Lower leg skin (tissue), 3 donors: ENCODE measurements at regions not wholly inside any gene's neighbourhood (a gene's known extent, or its start where the extent isn't known, plus 50 kb on each side); places are given as distances from the start of the nearest gene placed in this dataset.

Source experiments
- CTCF ChIP-seq, 3 donors: fragments of 450-650 bp; IDR thresholded peaks; one replicate each; pipeline ENCODE4 v1.5.1; 2016; ENCODE audit warnings: antibody characterized with exemption in 3 of 3, mild to moderate bottlenecking in 3 of 3, moderate library complexity in 2 of 3
- POLR2A ChIP-seq, 2 donors: fragments of 450-650 bp; IDR thresholded peaks; one replicate each; pipeline ENCODE4 v1.6.1; 2016 to 2017; ENCODE audit warnings: antibody characterized with exemption in 2 of 2, mild to moderate bottlenecking in 1 of 2, moderate library complexity in 1 of 2

DNA sequence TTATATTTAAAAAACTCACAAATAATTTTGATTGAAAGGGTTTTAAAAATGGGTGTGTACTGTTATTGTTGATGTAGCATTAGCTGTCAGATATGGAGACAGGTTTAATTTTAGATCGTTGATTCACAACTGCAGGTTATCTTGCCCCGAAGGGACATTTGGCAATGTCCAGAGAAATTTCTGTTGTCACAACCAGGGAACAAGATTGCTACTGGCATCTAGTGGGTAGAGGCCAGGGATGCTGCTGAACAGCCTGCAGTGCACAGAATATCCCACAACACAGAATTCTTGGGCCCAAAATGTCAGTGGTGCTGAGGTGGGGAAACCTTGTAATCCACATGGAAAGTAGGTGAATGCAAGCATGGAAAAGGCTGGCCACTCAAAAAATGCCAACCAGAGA is 114.9 kb downstream of the MAGEB17 start:
- TF ChIP-seq CTCF (IDR thresholded peaks at IDR 0.05) (no peak), POLR2A (IDR thresholded peaks at IDR 0.05) (no peak)
